Endothelial cell (in vitro differentiated cells): ENCODE measurements at regions not wholly inside any gene's neighbourhood (a gene's known extent, or its start where the extent isn't known, plus 50 kb on each side); places are given as distances from the start of the nearest gene placed in this dataset.

Experiments used
- DNase-seq: peaks from one replicate; pipeline ENCODE4 v3.0.0; 2021; ENCODE audit warnings: low spot score
- H3K27ac Mint-ChIP-seq: one replicate; pipeline ENCODE4 v1.8.0; 2021; ENCODE audit warnings: mixed read lengths, inconsistent platforms; ENCODE audit not compliant: unreplicated experiment
- H3K27me3 Mint-ChIP-seq: one replicate; pipeline ENCODE4 v1.8.0; 2021; ENCODE audit warnings: mild to moderate bottlenecking, moderate library complexity, mixed read lengths, inconsistent platforms; ENCODE audit not compliant: unreplicated experiment
- H3K36me3 Mint-ChIP-seq: one replicate; pipeline ENCODE4 v1.8.0; 2021; ENCODE audit warnings: mild to moderate bottlenecking, low read depth, mixed read lengths, inconsistent platforms; ENCODE audit not compliant: unreplicated experiment
- H3K4me1 Mint-ChIP-seq: one replicate; pipeline ENCODE4 v1.8.0; 2021; ENCODE audit warnings: mild to moderate bottlenecking, mixed read lengths, inconsistent platforms; ENCODE audit not compliant: unreplicated experiment
- H3K4me3 Mint-ChIP-seq: one replicate; pipeline ENCODE4 v1.8.0; 2021; ENCODE audit warnings: mild to moderate bottlenecking, mixed read lengths, inconsistent platforms; ENCODE audit not compliant: unreplicated experiment
- H3K9me3 Mint-ChIP-seq: one replicate; pipeline ENCODE4 v1.8.0; 2021; ENCODE audit warnings: mixed read lengths, inconsistent platforms; ENCODE audit not compliant: unreplicated experiment
- CTCF ChIP-seq: fragments of 200-600 bp; sonication (generic); IDR thresholded peaks from one replicate; pipeline ENCODE4 v1.5.0; 2021; ENCODE audit warnings: antibody characterized with exemption; ENCODE audit not compliant: unreplicated experiment

- H3K27ac Mint-ChIP-seq = no peak overlapping the region
- no peaks in the 10 kb centered on the region for H3K9me3 Mint-ChIP-seq
- no peaks in the 10 kb centered on the region for H3K4me1 Mint-ChIP-seq
- H3K36me3 Mint-ChIP-seq = no peaks in the 10 kb centered on the region
- no peak for DNase-seq
- H3K4me3 Mint-ChIP-seq = no peak overlapping the region
- H3K27me3 Mint-ChIP-seq = no peaks in the 10 kb centered on the region
- TF ChIP-seq CTCF = no peak
Observed at GRCh38 chr7:12898004-12898403, 210.6 kb downstream of the ARL4A start.

- Mint-ChIP-seq H3K27ac (no peak overlapping the region), H3K4me1 (no peaks in the 10 kb centered on the region), H3K4me3 (no peak overlapping the region), H3K27me3 (no peaks in the 10 kb centered on the region), H3K9me3 (no peaks in the 10 kb centered on the region), H3K36me3 (no peaks in the 10 kb centered on the region)
- TF ChIP-seq CTCF = no peak
- DNase-seq = no peak
Observed at GRCh38 chr7:12898620-12899019, 211.2 kb downstream of the ARL4A start.

GRCh38 chr7:12905671-12906070 is 218.2 kb downstream of the ARL4A start:
- H3K4me3 Mint-ChIP-seq = no peak overlapping the region

GRCh38 chr7:12907774-12908173 is 220.3 kb downstream of the ARL4A start:
- H3K4me3 Mint-ChIP-seq = no peak overlapping the region
- H3K36me3 Mint-ChIP-seq = no peaks in the 10 kb centered on the region
- H3K4me1 Mint-ChIP-seq = no peaks in the 10 kb centered on the region
- DNase-seq = no peak
- TF ChIP-seq CTCF = no peak
- no peaks in the 10 kb centered on the region for H3K9me3 Mint-ChIP-seq
- no peaks in the 10 kb centered on the region for H3K27me3 Mint-ChIP-seq
- no peak overlapping the region for H3K27ac Mint-ChIP-seq

More at GRCh38 chr7:12905671-12906070, 218.2 kb downstream of the ARL4A start:
- H3K9me3 Mint-ChIP-seq = no peaks in the 10 kb centered on the region
- no peaks in the 10 kb centered on the region for H3K4me1 Mint-ChIP-seq
- no peak for TF ChIP-seq CTCF
- H3K27ac Mint-ChIP-seq = no peak overlapping the region
- no peaks in the 10 kb centered on the region for H3K27me3 Mint-ChIP-seq
- no peak for DNase-seq
- H3K36me3 Mint-ChIP-seq = no peaks in the 10 kb centered on the region

GRCh38 chr7:12909483-12909882 is 222.1 kb downstream of the ARL4A start:
- H3K36me3 Mint-ChIP-seq = no peaks in the 10 kb centered on the region
- H3K27me3 Mint-ChIP-seq = no peaks in the 10 kb centered on the region
- no peak overlapping the region for H3K27ac Mint-ChIP-seq
- no peaks in the 10 kb centered on the region for H3K4me1 Mint-ChIP-seq
- DNase-seq = no peak
- no peak overlapping the region for H3K4me3 Mint-ChIP-seq
- no peaks in the 10 kb centered on the region for H3K9me3 Mint-ChIP-seq
- TF ChIP-seq CTCF = no peak
